NCI-H69 (cell line): ENCODE measurements at regions not wholly inside any gene's neighbourhood (a gene's known extent, or its start where the extent isn't known, plus 50 kb on each side); places are given as distances from the start of the nearest gene placed in this dataset.

Source experiments
- DNase-seq: peaks from one replicate; lab custom pipeline; 2025; lab: John Stamatoyannopoulos, UW

GRCh38 chr14:23751616-23752015 lies 115.5 kb downstream of the DHRS2 start:
- DNase-seq: no peak

GRCh38 chr14:23763394-23763793 lies 127.2 kb downstream of the DHRS2 start:
- DNase-seq: no peak

GRCh38 chr14:23766737-23767401 lies 130.7 kb downstream of the DHRS2 start:
- DNase-seq: no peak

- DNase-seq: peak; percentile 2
These were observed 133.1 kb downstream of the DHRS2 start for GRCh38 chr14:23769221-23769728.

GRCh38 chr14:23773981-23774380 lies 137.8 kb downstream of the DHRS2 start:
- DNase-seq: no peak

GRCh38 chr14:23776296-23776695 lies 140.1 kb downstream of the DHRS2 start:
- DNase-seq: peak; percentile 27

GRCh38 chr14:23785208-23785607 lies 149.0 kb downstream of the DHRS2 start:
- DNase-seq: no peak

- no peak for DNase-seq
These were observed 151.3 kb downstream of the DHRS2 start for GRCh38 chr14:23787436-23787835.

- DNase-seq: no peak
These were observed 153.5 kb downstream of the DHRS2 start for GRCh38 chr14:23789696-23790095.

GRCh38 chr14:23793532-23793931 lies 157.4 kb downstream of the DHRS2 start:
- DNase-seq: no peak

GRCh38 chr14:23800811-23801210 lies 152.8 kb upstream of the DHRS4 start:
- no peak for DNase-seq

GRCh38 chr14:23801766-23802165 lies 151.8 kb upstream of the DHRS4 start:
- no peak for DNase-seq

- no peak for DNase-seq
These were observed 148.8 kb upstream of the DHRS4 start for GRCh38 chr14:23804817-23805216.

- DNase-seq: no peak
These were observed 147.8 kb upstream of the DHRS4 start for GRCh38 chr14:23805761-23806160.

GRCh38 chr14:23814527-23815256 lies 138.9 kb upstream of the DHRS4 start:
- DNase-seq: no peak

GRCh38 chr14:23816371-23816770 lies 137.2 kb upstream of the DHRS4 start:
- DNase-seq: no peak

- no peak for DNase-seq
These were observed 136.3 kb upstream of the DHRS4 start for GRCh38 chr14:23817164-23817767.

- DNase-seq: no peak
These were observed 126.3 kb upstream of the DHRS4 start for GRCh38 chr14:23827100-23827892.

GRCh38 chr14:23828001-23828400 lies 125.6 kb upstream of the DHRS4 start:
- DNase-seq: peak; percentile 3

GRCh38 chr14:23828616-23829015 lies 125.0 kb upstream of the DHRS4 start:
- DNase-seq: no peak

- no peak for DNase-seq
These were observed 123.7 kb upstream of the DHRS4 start for GRCh38 chr14:23829736-23830471.

- no peak for DNase-seq
These were observed 122.0 kb upstream of the DHRS4 start for GRCh38 chr14:23831596-23831995.
